ENCODE measurements at regions not wholly inside any gene's neighbourhood (a gene's known extent, or its start where the extent isn't known, plus 50 kb on each side); places are given as distances from the start of the nearest gene placed in this dataset.

DNA sequence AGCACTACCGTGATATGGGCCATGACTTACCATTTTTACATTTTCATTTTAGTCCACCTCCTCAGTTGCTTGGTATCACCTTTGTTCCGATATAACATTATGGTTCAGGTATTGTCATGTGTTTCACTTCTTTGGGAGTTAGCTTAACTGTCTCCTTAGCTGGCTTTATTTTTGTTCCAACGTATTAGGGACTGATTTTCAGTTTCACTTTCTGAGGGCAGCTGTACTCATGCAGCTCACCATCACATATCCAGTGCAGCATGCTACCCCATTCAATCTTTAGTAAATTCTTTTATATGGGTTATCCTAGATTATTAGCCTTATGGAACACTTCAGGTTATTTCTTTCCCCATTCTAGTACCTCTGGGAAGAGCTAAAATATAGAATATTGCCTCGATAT is 362.2 kb upstream of the IRAK1BP1 start:
- TF ChIP-seq, protein P1, sequence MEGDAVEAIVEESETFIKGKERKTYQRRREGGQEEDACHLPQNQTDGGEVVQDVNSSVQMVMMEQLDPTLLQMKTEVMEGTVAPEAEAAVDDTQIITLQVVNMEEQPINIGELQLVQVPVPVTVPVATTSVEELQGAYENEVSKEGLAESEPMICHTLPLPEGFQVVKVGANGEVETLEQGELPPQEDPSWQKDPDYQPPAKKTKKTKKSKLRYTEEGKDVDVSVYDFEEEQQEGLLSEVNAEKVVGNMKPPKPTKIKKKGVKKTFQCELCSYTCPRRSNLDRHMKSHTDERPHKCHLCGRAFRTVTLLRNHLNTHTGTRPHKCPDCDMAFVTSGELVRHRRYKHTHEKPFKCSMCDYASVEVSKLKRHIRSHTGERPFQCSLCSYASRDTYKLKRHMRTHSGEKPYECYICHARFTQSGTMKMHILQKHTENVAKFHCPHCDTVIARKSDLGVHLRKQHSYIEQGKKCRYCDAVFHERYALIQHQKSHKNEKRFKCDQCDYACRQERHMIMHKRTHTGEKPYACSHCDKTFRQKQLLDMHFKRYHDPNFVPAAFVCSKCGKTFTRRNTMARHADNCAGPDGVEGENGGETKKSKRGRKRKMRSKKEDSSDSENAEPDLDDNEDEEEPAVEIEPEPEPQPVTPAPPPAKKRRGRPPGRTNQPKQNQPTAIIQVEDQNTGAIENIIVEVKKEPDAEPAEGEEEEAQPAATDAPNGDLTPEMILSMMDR (conservative IDR thresholded peaks at IDR 0.05; ENCODE audit: low read depth in 2 of 2): no peak
- TF ChIP-seq POLR2AphosphoS5 (IDR thresholded peaks at IDR 0.05; ENCODE audit: low read depth) (no peak), EZH2 (IDR thresholded peaks at IDR 0.05; ENCODE audit: low read depth, unreplicated experiment) (no peak)
- TF ChIP-seq, protein P2, sequence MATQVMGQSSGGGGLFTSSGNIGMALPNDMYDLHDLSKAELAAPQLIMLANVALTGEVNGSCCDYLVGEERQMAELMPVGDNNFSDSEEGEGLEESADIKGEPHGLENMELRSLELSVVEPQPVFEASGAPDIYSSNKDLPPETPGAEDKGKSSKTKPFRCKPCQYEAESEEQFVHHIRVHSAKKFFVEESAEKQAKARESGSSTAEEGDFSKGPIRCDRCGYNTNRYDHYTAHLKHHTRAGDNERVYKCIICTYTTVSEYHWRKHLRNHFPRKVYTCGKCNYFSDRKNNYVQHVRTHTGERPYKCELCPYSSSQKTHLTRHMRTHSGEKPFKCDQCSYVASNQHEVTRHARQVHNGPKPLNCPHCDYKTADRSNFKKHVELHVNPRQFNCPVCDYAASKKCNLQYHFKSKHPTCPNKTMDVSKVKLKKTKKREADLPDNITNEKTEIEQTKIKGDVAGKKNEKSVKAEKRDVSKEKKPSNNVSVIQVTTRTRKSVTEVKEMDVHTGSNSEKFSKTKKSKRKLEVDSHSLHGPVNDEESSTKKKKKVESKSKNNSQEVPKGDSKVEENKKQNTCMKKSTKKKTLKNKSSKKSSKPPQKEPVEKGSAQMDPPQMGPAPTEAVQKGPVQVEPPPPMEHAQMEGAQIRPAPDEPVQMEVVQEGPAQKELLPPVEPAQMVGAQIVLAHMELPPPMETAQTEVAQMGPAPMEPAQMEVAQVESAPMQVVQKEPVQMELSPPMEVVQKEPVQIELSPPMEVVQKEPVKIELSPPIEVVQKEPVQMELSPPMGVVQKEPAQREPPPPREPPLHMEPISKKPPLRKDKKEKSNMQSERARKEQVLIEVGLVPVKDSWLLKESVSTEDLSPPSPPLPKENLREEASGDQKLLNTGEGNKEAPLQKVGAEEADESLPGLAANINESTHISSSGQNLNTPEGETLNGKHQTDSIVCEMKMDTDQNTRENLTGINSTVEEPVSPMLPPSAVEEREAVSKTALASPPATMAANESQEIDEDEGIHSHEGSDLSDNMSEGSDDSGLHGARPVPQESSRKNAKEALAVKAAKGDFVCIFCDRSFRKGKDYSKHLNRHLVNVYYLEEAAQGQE (IDR thresholded peaks at IDR 0.05; ENCODE audit: unreplicated experiment): no peak

Measured in GM23338 (cell line).